ENCODE measurements at regions not wholly inside any gene's neighbourhood (a gene's known extent, or its start where the extent isn't known, plus 50 kb on each side); places are given as distances from the start of the nearest gene placed in this dataset.

DNA sequence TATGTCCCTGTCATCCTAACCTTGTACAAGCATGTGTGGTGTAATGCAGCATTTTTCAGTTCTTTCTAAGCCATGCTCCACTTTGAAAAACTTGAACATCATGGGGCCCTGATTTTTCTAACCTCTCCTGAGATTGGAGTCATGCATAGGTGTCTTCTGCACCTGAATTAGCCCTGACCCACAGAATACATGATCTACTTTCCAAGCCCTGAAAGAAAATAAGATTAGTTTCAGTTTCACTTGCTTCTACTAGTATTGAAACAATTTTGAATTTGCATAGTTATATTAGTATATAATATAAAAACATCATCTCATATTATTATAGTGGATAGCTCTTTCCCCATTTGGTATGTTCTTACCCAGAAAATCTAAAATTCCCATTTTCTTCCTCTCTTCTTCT lies 178.2 kb downstream of the HS3ST1 start:
- ATAC-seq (no peak), DNase-seq (no peak)
- Histone ChIP-seq H3K36me3 (replicated peaks in 1 of 2; ENCODE audit: insufficient read depth in 1 of 2, low read depth in 2 of 2) (no peaks in the 10 kb centered on the region), H3K27me3 (no peaks in the 10 kb centered on the region), H3K4me3 (no peak overlapping the region), H3K27ac (no peak overlapping the region), H3K4me1 (no peaks in the 10 kb centered on the region), H3K9me3 (no peaks in the 10 kb centered on the region)
- intact Hi-C loops (cut with DNase I): no loop called here
- TF ChIP-seq POLR2A (IDR thresholded peaks at IDR 0.05): no peak

DNA sequence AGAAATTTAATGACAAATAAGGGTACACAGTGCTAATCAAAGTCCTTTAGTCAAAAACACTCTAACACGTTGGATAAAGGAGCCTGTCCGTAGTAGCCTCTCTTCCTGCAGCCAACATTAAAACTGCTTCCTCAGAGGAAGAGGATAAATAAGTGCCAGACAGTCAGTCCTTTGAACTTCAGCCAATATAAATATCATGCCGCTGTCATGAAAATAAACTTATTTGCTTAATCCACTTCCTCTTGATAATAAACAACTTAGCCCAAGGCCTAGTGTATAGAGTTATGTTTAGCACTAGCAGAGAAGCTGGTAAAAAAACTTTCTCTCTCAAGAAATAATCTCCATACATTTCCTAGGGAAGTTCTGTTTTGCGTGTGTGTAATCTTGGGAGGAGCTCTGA lies 196.7 kb downstream of the HS3ST1 start:
- ATAC-seq (no peak), DNase-seq (no peak)
- Histone ChIP-seq H3K9me3 (no peaks in the 10 kb centered on the region), H3K36me3 (replicated peaks in 1 of 2; ENCODE audit: insufficient read depth in 1 of 2, low read depth in 2 of 2) (no peaks in the 10 kb centered on the region), H3K27me3 (no peaks in the 10 kb centered on the region), H3K27ac (no peak overlapping the region), H3K4me1 (no peaks in the 10 kb centered on the region), H3K4me3 (no peak overlapping the region)
- TF ChIP-seq POLR2A (IDR thresholded peaks at IDR 0.05): no peak
- TF ChIP-seq CTCF (IDR thresholded peaks at IDR 0.05): no peak
- 9 to 13% methylated on average over 4 of the region's 4 CpGs for WGBS, 2 donors
- intact Hi-C loops (cut with DNase I): no loop called here

- Histone ChIP-seq H3K36me3 (replicated peaks in 1 of 2; ENCODE audit: insufficient read depth in 1 of 2, low read depth in 2 of 2) (no peaks in the 10 kb centered on the region), H3K27me3 (no peaks in the 10 kb centered on the region), H3K4me1 (no peaks in the 10 kb centered on the region), H3K4me3 (no peak overlapping the region), H3K9me3 (no peaks in the 10 kb centered on the region), H3K27ac (no peak overlapping the region)
- DNase-seq: no peak
- WGBS, 2 donors: 57 to 59% methylated on average over 2 of the region's 2 CpGs
- intact Hi-C loops (cut with DNase I): no loop called here
- no peak for ATAC-seq
- TF ChIP-seq POLR2A (IDR thresholded peaks at IDR 0.05): no peak
- no peak for TF ChIP-seq CTCF (IDR thresholded peaks at IDR 0.05)
Measured at GRCh38 chr4:11230866-11231265, 197.8 kb downstream of the HS3ST1 start.

DNA sequence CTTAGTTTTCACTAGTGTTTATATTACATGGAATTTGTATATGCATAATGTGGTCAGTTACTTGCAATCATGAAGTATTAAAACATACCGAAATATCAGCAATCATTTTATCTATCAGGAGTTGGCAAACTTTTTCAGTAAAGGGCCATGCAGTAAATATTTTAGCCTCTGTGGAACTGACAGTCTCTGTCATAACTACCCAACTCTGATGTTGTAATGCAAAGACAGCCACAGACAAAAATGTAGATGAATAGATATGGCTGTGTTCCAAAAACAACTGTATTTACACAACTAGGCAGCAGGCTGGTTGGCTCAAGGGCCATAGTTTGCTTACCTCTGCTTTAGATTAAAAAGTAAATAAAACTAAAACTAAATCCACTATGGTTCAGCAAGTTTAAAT lies 200.2 kb downstream of the HS3ST1 start:
- intact Hi-C loops (cut with DNase I): no loop called here
- WGBS, 2 donors: 48 to 51% methylated on average over 1 of the region's 1 CpG
- no peak for TF ChIP-seq POLR2A (IDR thresholded peaks at IDR 0.05)
- no peak for TF ChIP-seq CTCF (IDR thresholded peaks at IDR 0.05)
- H3K27ac ChIP-seq: no peak overlapping the region
- DNase-seq (no peak), ATAC-seq (no peak)
- no peaks in the 10 kb centered on the region for H3K4me1 ChIP-seq
- no peaks in the 10 kb centered on the region for H3K36me3 ChIP-seq (replicated peaks in 1 of 2; ENCODE audit: insufficient read depth in 1 of 2, low read depth in 2 of 2)
- H3K27me3 ChIP-seq: no peaks in the 10 kb centered on the region
- no peak overlapping the region for H3K4me3 ChIP-seq
- no peaks in the 10 kb centered on the region for H3K9me3 ChIP-seq

DNA sequence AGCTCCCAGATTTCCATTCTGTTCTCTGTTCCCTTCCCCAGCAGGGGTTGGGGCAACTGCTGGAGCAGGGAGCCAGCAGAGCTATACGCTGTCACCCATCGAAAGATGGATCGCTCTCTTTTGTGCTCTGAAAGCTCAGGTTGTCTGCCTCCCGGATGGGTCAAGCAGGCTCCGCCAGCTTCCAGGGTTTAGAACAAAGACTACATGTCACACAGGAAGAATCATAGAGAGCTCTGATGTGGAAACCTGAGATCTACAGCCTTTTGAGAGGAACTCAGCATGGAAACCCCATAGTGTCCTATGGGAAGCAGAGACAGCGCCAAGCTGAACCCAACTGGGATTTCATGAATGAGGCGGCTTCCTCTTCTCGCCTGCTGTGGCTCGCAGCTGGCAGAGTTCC lies 205.4 kb downstream of the HS3ST1 start:
- ATAC-seq (no peak), DNase-seq (no peak)
- no peak overlapping the region for H3K4me3 ChIP-seq
- intact Hi-C loops (cut with DNase I): no loop called here
- 30 to 38% methylated on average over 9 of the region's 9 CpGs for WGBS, 2 donors
- H3K9me3 ChIP-seq: no peaks in the 10 kb centered on the region
- H3K27me3 ChIP-seq: no peaks in the 10 kb centered on the region
- no peaks in the 10 kb centered on the region for H3K4me1 ChIP-seq
- no peaks in the 10 kb centered on the region for H3K36me3 ChIP-seq (replicated peaks in 1 of 2; ENCODE audit: insufficient read depth in 1 of 2, low read depth in 2 of 2)
- H3K27ac ChIP-seq: no peak overlapping the region
- TF ChIP-seq CTCF (IDR thresholded peaks at IDR 0.05) (no peak), POLR2A (IDR thresholded peaks at IDR 0.05) (no peak)

All from body of pancreas (tissue), 4 donors.